H9 (cell line): ENCODE measurements at regions not wholly inside any gene's neighbourhood (a gene's known extent, or its start where the extent isn't known, plus 50 kb on each side); places are given as distances from the start of the nearest gene placed in this dataset.

Experiments
- DNase-seq: peaks from one replicate; pipeline ENCODE4 v3.0.0-alpha.2; 2017
- H2AFZ ChIP-seq: one replicate; pipeline ENCODE4 v1.6.1; 2013; ENCODE audit warnings: mild to moderate bottlenecking, low read length, control low read depth, moderate library complexity
- H2AK5ac ChIP-seq: 2 replicates; pipeline ENCODE4 v1.6.1; 2013; ENCODE audit warnings: low read length, control low read depth, mixed read lengths; ENCODE audit not compliant: insufficient read length
- H2BK120ac ChIP-seq: one replicate; pipeline ENCODE4 v1.6.1; 2013; ENCODE audit warnings: low read depth, mild to moderate bottlenecking, low read length, control low read depth, inconsistent platforms; ENCODE audit not compliant: poor library complexity, severe bottlenecking
- H2BK12ac ChIP-seq: 2 replicates; pipeline ENCODE4 v1.6.1; 2013; ENCODE audit warnings: low read length, control low read depth, mixed read lengths, low read depth; ENCODE audit not compliant: insufficient read length
- H2BK15ac ChIP-seq: 2 replicates; pipeline ENCODE4 v1.6.1; 2013; ENCODE audit warnings: low read depth, low read length, control low read depth
- H2BK20ac ChIP-seq: one replicate; pipeline ENCODE4 v1.6.1; 2013; ENCODE audit warnings: low read depth, mild to moderate bottlenecking, low read length, control low read depth, inconsistent platforms; ENCODE audit not compliant: poor library complexity, severe bottlenecking
- H2BK5ac ChIP-seq: 2 replicates; pipeline ENCODE4 v1.6.1; 2013; ENCODE audit warnings: low read length, control low read depth, mixed read lengths; ENCODE audit not compliant: insufficient read length
- H3K14ac ChIP-seq: 2 replicates; pipeline ENCODE4 v1.6.1; 2013; ENCODE audit warnings: low read length, control low read depth; ENCODE audit not compliant: insufficient read depth
- H3K18ac ChIP-seq: 2 replicates; pipeline ENCODE4 v1.6.1; 2013; ENCODE audit warnings: low read depth, mild to moderate bottlenecking, mixed read lengths, low read length, control low read depth; ENCODE audit not compliant: insufficient read length
- H3K23ac ChIP-seq: 2 replicates; pipeline ENCODE4 v1.6.1; 2013; ENCODE audit warnings: low read length, control low read depth, mixed read lengths, low read depth; ENCODE audit not compliant: insufficient read length
- H3K23me2 ChIP-seq: 2 replicates; pipeline ENCODE4 v1.6.1; 2013; ENCODE audit warnings: low read depth, mild to moderate bottlenecking, mixed read lengths, low read length, control low read depth; ENCODE audit not compliant: insufficient read length, poor library complexity, severe bottlenecking
- H3K27ac ChIP-seq: 2 replicates; pipeline ENCODE4 v1.5.1; 2013; ENCODE audit warnings: low read length, control low read depth, mixed read lengths, low read depth; ENCODE audit not compliant: insufficient read length
- H3K27me3 ChIP-seq: 2 replicates; pipeline ENCODE4 v1.6.1; 2013; ENCODE audit warnings: low read length, control low read depth, inconsistent platforms; ENCODE audit not compliant: insufficient read depth
- H3K4ac ChIP-seq: 2 replicates; pipeline ENCODE4 v1.6.1; 2013; ENCODE audit warnings: low read depth, mild to moderate bottlenecking, control low read depth, inconsistent platforms, low read length, moderate library complexity
- H3K4me1 ChIP-seq: 2 replicates; pipeline ENCODE4 v1.6.1; 2013; ENCODE audit warnings: low read length, control low read depth, inconsistent platforms; ENCODE audit not compliant: insufficient read depth
- H3K4me2 ChIP-seq: 2 replicates; pipeline ENCODE4 v1.6.1; 2013; ENCODE audit warnings: low read length, control low read depth, mixed read lengths; ENCODE audit not compliant: insufficient read length, insufficient read depth
- H3K56ac ChIP-seq: 2 replicates; pipeline ENCODE4 v1.6.1; 2013; ENCODE audit warnings: low read depth, mild to moderate bottlenecking, mixed read lengths, low read length, control low read depth; ENCODE audit not compliant: insufficient read length
- H3K79me1 ChIP-seq: 2 replicates; pipeline ENCODE4 v1.6.1; 2013; ENCODE audit warnings: low read depth, mild to moderate bottlenecking, moderate library complexity, low read length, control low read depth, inconsistent platforms; ENCODE audit not compliant: insufficient read depth, poor library complexity, severe bottlenecking
- H3K79me2 ChIP-seq: 2 replicates; pipeline ENCODE4 v1.6.1; 2013; ENCODE audit warnings: low read length, control low read depth, inconsistent platforms; ENCODE audit not compliant: insufficient read depth
- H3K9ac ChIP-seq: 2 replicates; pipeline ENCODE4 v1.6.1; 2013; ENCODE audit warnings: low read length, control low read depth, mixed read lengths; ENCODE audit not compliant: insufficient read length; ENCODE audit errors: extremely low read depth
- H3K9me3 ChIP-seq: one replicate; pipeline ENCODE4 v1.6.1; 2013; ENCODE audit warnings: low read depth, low read length, inconsistent platforms; ENCODE audit not compliant: control insufficient read depth
- H3T11ph ChIP-seq: one replicate; pipeline ENCODE4 v1.6.1; 2013; ENCODE audit warnings: mild to moderate bottlenecking, low read length, control low read depth, inconsistent platforms
- H4K20me1 ChIP-seq: one replicate; pipeline ENCODE4 v1.6.1; 2013; ENCODE audit not compliant: control insufficient read depth, insufficient read length, insufficient read depth
- H4K5ac ChIP-seq: 2 replicates; pipeline ENCODE4 v1.6.1; 2013; ENCODE audit warnings: low read depth, mild to moderate bottlenecking, mixed read lengths, low read length, control low read depth; ENCODE audit not compliant: insufficient read length
- H4K8ac ChIP-seq: replicated peaks from 2 replicates; pipeline ENCODE4 v1.6.1; 2013; ENCODE audit warnings: low read length, control low read depth, mixed read lengths, low read depth; ENCODE audit not compliant: insufficient read length
- H4K91ac ChIP-seq: 2 replicates; pipeline ENCODE4 v1.6.1; 2013; ENCODE audit warnings: low read depth, mild to moderate bottlenecking, moderate library complexity, mixed read lengths, low read length, control low read depth; ENCODE audit not compliant: insufficient read length
- H3K27ac Mint-ChIP-seq, 3 experiments: 2 replicates in 2 of 3; 3 replicates in 1 of 3; pipeline ENCODE4 v1.8.0; 2020 to 2021; ENCODE audit warnings: mixed read lengths in 3 of 3, mild to moderate bottlenecking in 1 of 3, moderate library complexity in 1 of 3
- H3K27me3 Mint-ChIP-seq: 2 replicates; pipeline ENCODE4 v1.8.0; 2021; ENCODE audit warnings: low read depth, mild to moderate bottlenecking, moderate library complexity, mixed read lengths
- H3K36me3 Mint-ChIP-seq, 3 experiments: 2 replicates in 2 of 3; 3 replicates in 1 of 3; pipeline ENCODE4 v1.8.0; 2020 to 2021; ENCODE audit warnings: low read depth in 3 of 3, mixed read lengths in 3 of 3; ENCODE audit not compliant: insufficient read depth in 1 of 3
- H3K4me1 Mint-ChIP-seq, 2 experiments: 2 replicates each; pipeline ENCODE4 v1.8.0; 2020; ENCODE audit warnings: mixed read lengths in 2 of 2
- H3K4me3 Mint-ChIP-seq, 2 experiments: 2 replicates in 1 of 2; 3 replicates in 1 of 2; pipeline ENCODE4 v1.8.0; 2020 to 2021; ENCODE audit warnings: mild to moderate bottlenecking in 2 of 2, mixed read lengths in 2 of 2, moderate library complexity in 1 of 2
- H3K9me3 Mint-ChIP-seq, 2 experiments: 2 replicates in 1 of 2; 3 replicates in 1 of 2; pipeline ENCODE4 v1.8.0; 2020; ENCODE audit warnings: mild to moderate bottlenecking in 2 of 2, mixed read lengths in 2 of 2, moderate library complexity in 1 of 2
- WGBS: extraction: QIAGEN DNeasy Blood & Tissue Kit; methylation state at CpG from one replicate; pipeline ENCODE4 v1.1.7; 2013; ENCODE audit warnings: missing lambda C conversion rate, low lambda C conversion rate, mixed read lengths; ENCODE audit not compliant: insufficient read length; ENCODE audit errors: extremely low coverage; 5-methylcytosine and 5-hydroxymethylcytosine counted together
- TF ChIP-seq, protein P1 (sequence below): fragments of 200-600 bp; sonication (generic); conservative IDR thresholded peaks from 3 replicates; pipeline ENCODE4 v1.8.0; 2021; ENCODE audit warnings: antibody characterized with exemption, mild to moderate bottlenecking

DNA sequence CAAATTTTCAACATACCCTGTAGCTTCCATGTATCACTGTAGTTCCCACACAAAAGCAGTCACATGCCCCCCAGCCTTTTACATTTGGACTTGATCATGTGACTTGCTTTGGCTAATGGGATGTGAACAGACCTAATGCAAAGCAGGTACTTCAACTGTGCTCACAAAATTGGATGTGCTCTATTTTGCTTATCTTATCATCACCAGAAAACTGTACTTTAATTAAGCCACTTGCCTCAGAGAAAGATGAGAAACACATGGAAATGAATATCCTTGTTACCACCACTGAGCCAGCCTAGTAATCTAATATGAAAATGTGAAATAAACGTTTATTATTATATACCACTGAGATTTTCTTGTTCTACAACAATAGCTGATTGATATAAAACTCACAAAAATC, 402.7 kb upstream of the HTR2C start:
- Histone ChIP-seq H3K23me2 (no peaks in the 10 kb centered on the region), H2BK5ac (no peak overlapping the region), H2AK5ac (no peak overlapping the region), H3K4ac (no peak overlapping the region), H3K9me3 (no peaks in the 10 kb centered on the region), H3K27ac (no peak overlapping the region), H3K27me3 (no peaks in the 10 kb centered on the region), H3K4me2 (no peak overlapping the region), H2AFZ (no peak overlapping the region), H3K9ac (no peak overlapping the region), H2BK12ac (no peak overlapping the region), H3K18ac (no peak overlapping the region), H2BK15ac (no peak overlapping the region), H3K79me2 (no peaks in the 10 kb centered on the region), H4K91ac (no peak overlapping the region), H3K14ac (no peak overlapping the region), H3T11ph (no peak overlapping the region), H2BK20ac (no peak overlapping the region), H3K79me1 (no peaks in the 10 kb centered on the region), H3K56ac (no peak overlapping the region), H4K5ac (no peak overlapping the region), H3K4me1 (peaks cover 6% of the 10 kb centered on the region; the same call in 1 of the 2 replicates), H4K20me1 (no peaks in the 10 kb centered on the region), H3K23ac (no peak overlapping the region), H4K8ac (no peak overlapping the region), H2BK120ac (no peak overlapping the region)
- H3K9me3 Mint-ChIP-seq, result peaks cover 10 to 15% of the 10 kb centered on the region in 2 experiments
- peaks cover 2 to 14% (median 3%) of the 10 kb centered on the region in 3 experiments; a peak in 6 of 7 replicates for H3K36me3 Mint-ChIP-seq
- H3K27ac Mint-ChIP-seq, result no peak overlapping the region
- H3K27me3 Mint-ChIP-seq, result no peaks in the 10 kb centered on the region; the same call in 1 of the 2 replicates
- no peak for DNase-seq
- peaks cover 16 to 24% of the 10 kb centered on the region in 2 experiments for H3K4me1 Mint-ChIP-seq
- TF ChIP-seq, protein P1, sequence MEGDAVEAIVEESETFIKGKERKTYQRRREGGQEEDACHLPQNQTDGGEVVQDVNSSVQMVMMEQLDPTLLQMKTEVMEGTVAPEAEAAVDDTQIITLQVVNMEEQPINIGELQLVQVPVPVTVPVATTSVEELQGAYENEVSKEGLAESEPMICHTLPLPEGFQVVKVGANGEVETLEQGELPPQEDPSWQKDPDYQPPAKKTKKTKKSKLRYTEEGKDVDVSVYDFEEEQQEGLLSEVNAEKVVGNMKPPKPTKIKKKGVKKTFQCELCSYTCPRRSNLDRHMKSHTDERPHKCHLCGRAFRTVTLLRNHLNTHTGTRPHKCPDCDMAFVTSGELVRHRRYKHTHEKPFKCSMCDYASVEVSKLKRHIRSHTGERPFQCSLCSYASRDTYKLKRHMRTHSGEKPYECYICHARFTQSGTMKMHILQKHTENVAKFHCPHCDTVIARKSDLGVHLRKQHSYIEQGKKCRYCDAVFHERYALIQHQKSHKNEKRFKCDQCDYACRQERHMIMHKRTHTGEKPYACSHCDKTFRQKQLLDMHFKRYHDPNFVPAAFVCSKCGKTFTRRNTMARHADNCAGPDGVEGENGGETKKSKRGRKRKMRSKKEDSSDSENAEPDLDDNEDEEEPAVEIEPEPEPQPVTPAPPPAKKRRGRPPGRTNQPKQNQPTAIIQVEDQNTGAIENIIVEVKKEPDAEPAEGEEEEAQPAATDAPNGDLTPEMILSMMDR, result no peak
- H3K4me3 Mint-ChIP-seq, result no peak overlapping the region
- WGBS, result no CpG with 5 or more reads among the region's 1 CpG
